Effector memory CD4-positive, alpha-beta T cell (primary cell): ENCODE measurements at regions not wholly inside any gene's neighbourhood (a gene's known extent, or its start where the extent isn't known, plus 50 kb on each side); places are given as distances from the start of the nearest gene placed in this dataset.

Experiments used
- DNase-seq, 3 donors: peaks; one replicate each; pipeline ENCODE4 v3.0.0-alpha.2; 2020
- H3K27ac ChIP-seq: 2 replicates; pipeline ENCODE4 v1.7.0; 2013; ENCODE audit warnings: mild to moderate bottlenecking, low read length, moderate library complexity; ENCODE audit not compliant: insufficient read depth, poor library complexity, severe bottlenecking
- H3K27me3 ChIP-seq: replicated peaks from 2 replicates; pipeline ENCODE4 v1.7.0; 2013; ENCODE audit warnings: mild to moderate bottlenecking, low read length; ENCODE audit not compliant: insufficient read depth, control insufficient read depth, poor library complexity, severe bottlenecking
- H3K36me3 ChIP-seq: 2 replicates; pipeline ENCODE4 v1.7.0; 2013; ENCODE audit warnings: mild to moderate bottlenecking, low read length, moderate library complexity; ENCODE audit not compliant: control insufficient read depth, insufficient read depth
- H3K4me1 ChIP-seq: 2 replicates; pipeline ENCODE4 v1.7.0; 2013; ENCODE audit warnings: low read length, mild to moderate bottlenecking; ENCODE audit not compliant: control insufficient read depth, insufficient read depth, poor library complexity, severe bottlenecking
- H3K4me3 ChIP-seq: 2 replicates; pipeline ENCODE4 v1.7.0; 2013; ENCODE audit warnings: low read length, low read depth, mild to moderate bottlenecking; ENCODE audit not compliant: insufficient read depth, poor library complexity, severe bottlenecking
- H3K9me3 ChIP-seq: 2 replicates; pipeline ENCODE4 v1.7.0; 2013; ENCODE audit warnings: mild to moderate bottlenecking, low read length, moderate library complexity; ENCODE audit not compliant: control insufficient read depth

DNA sequence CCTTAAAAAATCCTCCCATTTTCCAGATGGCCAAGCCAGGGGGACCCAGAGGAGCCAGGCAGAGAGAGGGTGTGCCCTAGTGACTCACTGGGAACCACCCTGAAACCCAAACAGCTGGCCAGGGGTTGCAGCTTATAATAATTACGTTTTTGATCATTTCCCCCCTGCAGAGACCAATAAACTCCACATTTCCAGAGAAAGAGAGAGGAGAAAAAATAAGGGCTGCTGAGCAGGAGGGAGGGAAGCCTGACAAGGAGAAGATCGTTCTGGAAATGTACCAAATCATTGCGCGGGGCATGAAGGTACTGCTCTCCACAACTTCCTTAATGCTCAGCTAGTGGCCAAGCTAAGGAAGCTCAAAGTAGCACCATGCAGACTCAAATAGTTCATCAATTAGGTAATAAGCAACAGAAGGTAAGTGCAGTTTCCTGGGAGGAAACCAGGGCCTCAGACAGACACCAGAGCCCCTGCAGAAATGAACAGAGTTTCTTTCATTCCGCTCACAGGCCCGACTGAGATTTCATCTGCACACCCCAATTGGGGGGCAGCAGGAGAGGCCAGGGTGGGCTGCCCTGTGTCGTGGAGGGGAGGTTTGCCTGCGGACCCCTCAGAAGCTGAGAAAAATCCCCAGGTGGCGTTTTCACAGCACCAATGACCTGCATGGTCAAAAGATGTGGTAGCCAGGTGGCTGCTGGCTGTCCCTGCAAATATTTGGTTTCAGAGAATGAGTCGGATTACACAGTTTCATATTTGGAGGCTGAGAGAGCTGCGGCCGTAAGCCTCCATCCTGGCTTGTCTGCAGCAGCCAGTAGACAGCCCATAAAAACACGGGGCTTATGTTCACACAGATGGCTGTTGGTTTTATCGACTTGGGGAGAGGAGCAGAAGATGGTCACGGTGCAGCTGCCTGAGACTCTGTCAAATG, 153.2 kb upstream of the LYZL2 start:
- H3K4me1 ChIP-seq: peaks cover 13% of the 10 kb centered on the region
- no peaks in the 10 kb centered on the region for H3K27me3 ChIP-seq
- no peaks in the 10 kb centered on the region for H3K9me3 ChIP-seq
- DNase-seq: no peak
- no peaks in the 10 kb centered on the region for H3K36me3 ChIP-seq
- no peak overlapping the region for H3K27ac ChIP-seq
- H3K4me3 ChIP-seq: no peak overlapping the region

DNA sequence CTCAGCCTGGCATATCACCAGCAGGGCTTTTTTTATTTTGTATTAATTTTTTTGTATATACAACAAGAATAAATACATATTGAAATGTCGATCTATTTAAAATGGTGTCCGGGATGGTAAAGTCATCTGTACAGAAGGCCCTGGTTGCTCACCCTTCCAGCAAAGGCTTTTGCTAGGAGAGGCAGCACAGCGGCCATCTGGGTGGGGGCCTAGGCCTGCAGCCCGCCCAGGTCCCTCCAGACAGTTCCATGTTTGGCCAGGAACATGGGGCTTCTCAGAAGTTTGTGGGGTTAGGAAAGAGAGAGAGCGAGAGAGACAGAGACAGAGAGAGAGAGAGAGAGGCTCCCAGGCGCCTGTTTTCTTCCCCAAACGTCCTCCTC, 152.6 kb upstream of the LYZL2 start:
- DNase-seq: no peak
- no peak overlapping the region for H3K27ac ChIP-seq
- H3K9me3 ChIP-seq: no peaks in the 10 kb centered on the region
- no peaks in the 10 kb centered on the region for H3K27me3 ChIP-seq
- H3K4me1 ChIP-seq: peaks cover 13% of the 10 kb centered on the region
- no peaks in the 10 kb centered on the region for H3K36me3 ChIP-seq
- no peak overlapping the region for H3K4me3 ChIP-seq

DNA sequence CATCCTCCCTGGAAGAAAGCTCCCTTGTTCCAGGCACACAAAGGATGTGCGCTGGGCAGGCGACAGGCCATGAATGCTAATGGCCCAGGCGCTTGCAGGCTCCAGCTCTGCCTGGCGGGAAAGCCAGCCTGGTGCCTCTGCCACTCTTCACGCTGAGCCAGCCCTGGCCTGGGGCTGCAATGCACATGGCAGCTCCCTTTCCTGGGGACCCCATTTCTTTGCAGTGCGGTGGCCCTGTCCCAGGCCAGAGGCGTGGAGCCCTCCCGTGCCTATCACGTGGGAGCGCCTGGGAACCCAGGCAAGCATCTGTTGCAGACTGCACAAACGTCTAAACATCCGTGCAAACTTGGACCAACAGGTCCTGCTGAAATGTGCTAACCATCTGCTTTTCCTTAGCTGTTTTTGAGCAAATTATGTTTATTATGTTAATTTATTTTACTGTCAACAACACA, 152.1 kb upstream of the LYZL2 start:
- H3K27ac ChIP-seq: no peak overlapping the region
- no peak for DNase-seq
- H3K9me3 ChIP-seq: no peaks in the 10 kb centered on the region
- peaks cover 13% of the 10 kb centered on the region for H3K4me1 ChIP-seq
- no peaks in the 10 kb centered on the region for H3K36me3 ChIP-seq
- H3K4me3 ChIP-seq: no peak overlapping the region
- no peaks in the 10 kb centered on the region for H3K27me3 ChIP-seq

- Histone ChIP-seq H3K4me3 (no peak overlapping the region), H3K4me1 (peaks cover 4% of the 10 kb centered on the region), H3K9me3 (no peaks in the 10 kb centered on the region), H3K36me3 (no peaks in the 10 kb centered on the region), H3K27ac (no peak overlapping the region), H3K27me3 (no peaks in the 10 kb centered on the region)
- DNase-seq: no peak
Observed at GRCh38 chr10:30778769-30779168, 149.2 kb upstream of the LYZL2 start.

DNA sequence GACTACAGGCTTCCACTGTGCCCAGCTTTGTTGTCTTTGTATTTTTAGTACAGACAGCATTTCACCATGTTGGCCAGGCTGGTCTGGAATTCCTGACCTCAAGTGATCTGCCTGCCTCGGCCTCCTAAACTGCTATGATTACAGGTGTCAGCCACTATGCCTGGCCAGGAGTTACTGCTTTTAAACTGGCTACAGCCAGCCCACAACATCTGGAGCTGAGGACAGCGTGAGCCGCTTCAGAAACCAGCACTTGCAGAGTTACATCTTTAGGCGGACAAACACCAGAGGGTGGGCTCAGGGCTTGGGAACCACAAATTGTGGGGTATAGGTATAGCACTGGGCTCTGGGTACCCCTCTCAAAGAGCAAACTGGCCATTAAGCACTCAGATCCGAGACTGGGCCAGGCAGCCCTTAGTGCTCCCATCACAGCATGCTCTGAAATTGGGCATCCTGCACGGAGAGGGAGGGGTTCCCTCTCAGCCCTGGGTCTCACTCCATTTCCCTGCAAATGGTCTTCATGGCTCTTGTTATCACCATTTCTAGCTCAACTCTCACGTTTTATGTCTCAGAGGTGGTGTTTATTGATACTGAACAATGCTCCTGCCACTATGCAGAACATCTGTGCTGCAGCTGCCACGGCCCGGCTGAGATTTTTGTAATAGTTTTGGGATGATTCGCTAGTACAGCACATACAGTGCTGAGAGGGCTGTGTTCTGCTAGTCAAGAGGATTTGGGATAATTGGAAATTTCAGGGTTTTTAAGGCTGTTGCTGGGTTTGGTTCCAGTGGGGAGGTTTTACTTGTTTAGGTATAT, 146.4 kb upstream of the LYZL2 start:
- Histone ChIP-seq H3K36me3 (no peaks in the 10 kb centered on the region), H3K4me3 (no peak overlapping the region), H3K9me3 (no peaks in the 10 kb centered on the region), H3K4me1 (no peaks in the 10 kb centered on the region), H3K27me3 (no peaks in the 10 kb centered on the region), H3K27ac (no peak overlapping the region)
- no peak for DNase-seq

GRCh38 chr10:30774261-30774660, 144.7 kb upstream of the LYZL2 start:
- Histone ChIP-seq H3K27ac (no peak overlapping the region), H3K36me3 (no peaks in the 10 kb centered on the region)
- no peak for DNase-seq

DNA sequence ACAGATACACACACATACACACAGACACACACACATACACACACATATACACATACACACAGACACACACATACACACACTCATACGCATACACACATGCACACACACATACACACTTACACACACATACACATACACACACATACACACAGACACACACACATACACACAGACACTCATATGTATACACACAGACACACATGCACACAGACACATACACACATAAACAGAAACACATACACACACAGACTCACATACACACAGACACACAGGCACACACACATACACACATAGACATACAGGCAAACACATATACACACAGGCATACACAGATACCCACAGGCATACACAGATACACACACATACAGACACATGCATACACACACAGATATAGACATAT, 143.9 kb upstream of the LYZL2 start:
- Histone ChIP-seq H3K4me3 (no peak overlapping the region), H3K4me1 (no peaks in the 10 kb centered on the region), H3K9me3 (no peaks in the 10 kb centered on the region), H3K27me3 (no peaks in the 10 kb centered on the region), H3K27ac (no peak overlapping the region), H3K36me3 (no peaks in the 10 kb centered on the region)
- DNase-seq: no peak

More at GRCh38 chr10:30774261-30774660, 144.7 kb upstream of the LYZL2 start:
- Histone ChIP-seq H3K9me3 (no peaks in the 10 kb centered on the region), H3K4me1 (no peaks in the 10 kb centered on the region), H3K4me3 (no peak overlapping the region), H3K27me3 (no peaks in the 10 kb centered on the region)

GRCh38 chr10:30770816-30771215, 141.3 kb upstream of the LYZL2 start:
- no peaks in the 10 kb centered on the region for H3K27me3 ChIP-seq
- no peak for DNase-seq
- no peaks in the 10 kb centered on the region for H3K36me3 ChIP-seq
- no peaks in the 10 kb centered on the region for H3K4me1 ChIP-seq
- H3K9me3 ChIP-seq: no peaks in the 10 kb centered on the region
- no peak overlapping the region for H3K4me3 ChIP-seq
- H3K27ac ChIP-seq: no peak overlapping the region

DNA sequence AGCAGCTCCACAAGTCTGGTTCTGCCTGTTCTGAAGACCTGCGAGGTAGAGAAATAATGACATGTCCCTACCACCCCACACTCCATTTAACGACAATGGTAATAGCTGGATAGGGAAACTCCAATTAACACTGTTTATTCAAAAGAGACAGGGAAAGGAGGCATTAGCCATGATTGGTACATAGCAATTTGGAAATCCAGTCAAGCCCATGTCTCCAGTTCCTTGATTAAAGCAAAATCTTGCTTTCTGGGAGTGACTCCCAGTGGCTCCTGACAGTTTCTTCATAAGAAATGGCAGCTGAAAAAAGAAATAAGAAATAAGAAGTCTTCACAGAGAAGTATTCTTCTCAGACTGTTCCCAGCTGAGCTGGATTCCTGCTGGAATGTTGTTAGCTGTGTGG, 140.7 kb upstream of the LYZL2 start:
- DNase-seq: no peak
- no peak overlapping the region for H3K4me3 ChIP-seq
- H3K4me1 ChIP-seq: no peaks in the 10 kb centered on the region
- H3K36me3 ChIP-seq: no peaks in the 10 kb centered on the region
- no peaks in the 10 kb centered on the region for H3K27me3 ChIP-seq
- H3K27ac ChIP-seq: no peak overlapping the region
- no peaks in the 10 kb centered on the region for H3K9me3 ChIP-seq

DNA sequence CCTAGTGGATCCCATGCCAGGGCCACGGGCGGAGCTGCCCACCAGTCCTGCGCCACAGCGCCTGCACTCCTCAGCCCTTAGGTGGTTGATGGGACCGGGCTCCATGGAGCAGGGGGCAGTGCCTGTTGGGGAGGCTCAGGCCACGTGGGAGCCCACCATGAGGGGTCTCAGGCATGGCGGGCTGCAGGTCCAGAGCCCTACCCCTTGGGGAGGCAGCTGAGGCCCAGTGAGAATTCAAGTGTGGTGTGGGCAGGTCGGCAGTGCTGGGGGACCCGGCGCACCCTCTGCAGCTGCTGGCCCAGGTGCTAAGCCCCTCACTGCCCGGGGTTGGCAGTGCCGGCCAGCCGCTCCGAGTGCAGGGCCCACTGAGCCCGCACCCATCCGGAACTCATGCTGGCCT, 139.8 kb upstream of the LYZL2 start:
- H3K4me3 ChIP-seq: no peak overlapping the region
- no peak for DNase-seq
- H3K4me1 ChIP-seq: no peaks in the 10 kb centered on the region
- H3K36me3 ChIP-seq: no peaks in the 10 kb centered on the region
- H3K27me3 ChIP-seq: no peaks in the 10 kb centered on the region
- H3K9me3 ChIP-seq: no peaks in the 10 kb centered on the region
- H3K27ac ChIP-seq: no peak overlapping the region
